VCaP (cell line): ENCODE measurements at regions not wholly inside any gene's neighbourhood (a gene's known extent, or its start where the extent isn't known, plus 50 kb on each side); places are given as distances from the start of the nearest gene placed in this dataset.

Experiments
- H3K27ac ChIP-seq: fragments of 450-650 bp; 2 replicates; pipeline ENCODE4 v1.5.1; 2017
- TF ChIP-seq, protein P1 (sequence below): fragments of 450-650 bp; conservative IDR thresholded peaks from 2 replicates; pipeline ENCODE4 v1.5.1; 2017; ENCODE audit warnings: mild to moderate bottlenecking, moderate library complexity

DNA sequence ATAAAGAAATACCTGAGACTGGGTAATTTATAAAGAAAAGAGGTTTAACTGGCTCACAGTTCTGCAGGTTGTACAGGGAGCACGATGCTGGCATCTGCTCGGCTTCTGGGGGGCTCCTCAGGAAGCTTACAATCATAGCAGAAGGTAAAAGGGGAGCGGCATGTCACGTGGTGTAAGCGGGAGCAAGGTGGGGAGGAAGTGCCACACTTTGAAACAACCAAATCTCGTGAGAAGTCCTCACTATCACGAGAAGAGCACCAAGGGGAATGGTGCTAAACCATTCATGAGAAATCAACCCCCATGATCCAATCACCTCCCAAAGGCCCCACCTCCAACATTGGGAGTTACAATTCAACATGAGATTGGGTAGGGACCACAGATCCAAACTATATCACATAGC lies 67.7 kb downstream of the AKR1B1 start:
- TF ChIP-seq, protein P1, sequence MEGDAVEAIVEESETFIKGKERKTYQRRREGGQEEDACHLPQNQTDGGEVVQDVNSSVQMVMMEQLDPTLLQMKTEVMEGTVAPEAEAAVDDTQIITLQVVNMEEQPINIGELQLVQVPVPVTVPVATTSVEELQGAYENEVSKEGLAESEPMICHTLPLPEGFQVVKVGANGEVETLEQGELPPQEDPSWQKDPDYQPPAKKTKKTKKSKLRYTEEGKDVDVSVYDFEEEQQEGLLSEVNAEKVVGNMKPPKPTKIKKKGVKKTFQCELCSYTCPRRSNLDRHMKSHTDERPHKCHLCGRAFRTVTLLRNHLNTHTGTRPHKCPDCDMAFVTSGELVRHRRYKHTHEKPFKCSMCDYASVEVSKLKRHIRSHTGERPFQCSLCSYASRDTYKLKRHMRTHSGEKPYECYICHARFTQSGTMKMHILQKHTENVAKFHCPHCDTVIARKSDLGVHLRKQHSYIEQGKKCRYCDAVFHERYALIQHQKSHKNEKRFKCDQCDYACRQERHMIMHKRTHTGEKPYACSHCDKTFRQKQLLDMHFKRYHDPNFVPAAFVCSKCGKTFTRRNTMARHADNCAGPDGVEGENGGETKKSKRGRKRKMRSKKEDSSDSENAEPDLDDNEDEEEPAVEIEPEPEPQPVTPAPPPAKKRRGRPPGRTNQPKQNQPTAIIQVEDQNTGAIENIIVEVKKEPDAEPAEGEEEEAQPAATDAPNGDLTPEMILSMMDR: no peak

DNA sequence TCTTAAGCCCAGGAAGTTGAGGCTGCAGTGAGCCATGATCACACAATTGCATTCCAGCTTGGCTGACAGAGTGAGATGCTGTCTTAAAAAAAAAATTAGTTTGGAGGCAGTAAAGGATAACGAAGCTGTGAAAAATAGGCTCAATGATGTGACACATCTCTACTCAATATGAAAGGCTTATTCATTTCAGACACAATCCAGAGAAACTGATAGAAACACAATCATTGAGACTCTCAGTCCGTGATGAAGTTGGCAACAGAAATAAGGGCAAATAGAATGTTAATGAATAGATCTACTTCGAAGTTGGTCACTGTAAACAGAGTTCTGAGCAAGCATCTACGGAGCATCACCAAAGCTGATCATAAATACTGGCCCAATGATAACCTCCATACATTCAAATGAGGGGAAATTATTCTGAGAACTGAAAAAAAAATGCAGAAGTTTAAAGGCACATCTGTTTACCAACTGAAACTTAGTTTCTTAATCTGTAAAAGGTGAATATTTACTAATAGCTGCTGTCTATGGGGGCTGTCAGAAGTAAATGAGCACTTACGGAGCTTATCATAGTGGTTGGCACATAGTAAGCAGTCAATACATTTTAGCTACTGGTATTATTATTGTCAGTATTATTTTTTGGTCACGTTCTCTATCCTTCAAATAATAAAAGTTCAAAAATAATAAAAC lies 70.4 kb downstream of the AKR1B1 start:
- TF ChIP-seq, protein P1: no peak

More for the DNA sequence above, 67.7 kb downstream of the AKR1B1 start:
- no peak overlapping the region for H3K27ac ChIP-seq

DNA sequence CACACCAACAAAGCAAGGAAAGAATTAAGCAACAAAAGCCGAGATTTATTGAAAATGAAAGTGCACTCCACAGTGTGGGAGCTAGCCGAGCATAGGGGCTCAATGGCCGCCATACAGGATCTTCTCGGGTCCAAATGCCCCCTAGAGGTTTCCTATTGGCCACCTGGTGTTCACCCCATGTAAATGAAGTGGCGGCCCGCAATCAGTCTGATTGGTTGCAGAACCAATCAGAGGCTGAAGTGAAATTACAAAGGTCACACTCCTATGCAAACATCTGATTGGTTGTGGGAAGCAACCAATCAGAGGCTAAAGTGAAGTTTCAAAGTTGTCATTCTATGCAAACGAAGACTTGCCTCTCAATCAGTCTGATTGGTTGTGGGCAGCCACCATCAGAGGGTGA lies 61.8 kb upstream of the SLC35B4 start:
- TF ChIP-seq, protein P1: no peak
- H3K27ac ChIP-seq: no peak overlapping the region

More for the DNA sequence above, 70.4 kb downstream of the AKR1B1 start:
- H3K27ac ChIP-seq: no peak overlapping the region

DNA sequence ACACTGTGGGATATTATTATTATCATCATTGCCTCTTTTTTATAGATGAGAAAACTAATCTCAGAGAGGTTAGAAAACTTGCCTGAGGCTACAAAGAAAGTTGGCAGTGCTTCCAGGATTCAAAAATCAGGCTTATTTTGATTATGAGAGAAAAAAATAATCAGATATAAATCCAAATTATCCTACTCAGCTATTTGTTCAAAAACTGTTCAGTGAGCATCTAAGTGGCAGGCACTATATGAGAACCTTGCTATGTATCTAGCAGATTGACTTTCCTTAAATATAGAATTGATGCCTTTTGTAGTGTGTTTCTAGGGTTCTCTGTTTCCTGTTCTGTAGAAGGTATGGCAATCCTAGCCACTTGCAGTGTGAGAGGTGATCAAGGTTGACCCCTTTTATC lies 60.0 kb upstream of the SLC35B4 start:
- TF ChIP-seq, protein P1: no peak
- H3K27ac ChIP-seq: no peak overlapping the region

DNA sequence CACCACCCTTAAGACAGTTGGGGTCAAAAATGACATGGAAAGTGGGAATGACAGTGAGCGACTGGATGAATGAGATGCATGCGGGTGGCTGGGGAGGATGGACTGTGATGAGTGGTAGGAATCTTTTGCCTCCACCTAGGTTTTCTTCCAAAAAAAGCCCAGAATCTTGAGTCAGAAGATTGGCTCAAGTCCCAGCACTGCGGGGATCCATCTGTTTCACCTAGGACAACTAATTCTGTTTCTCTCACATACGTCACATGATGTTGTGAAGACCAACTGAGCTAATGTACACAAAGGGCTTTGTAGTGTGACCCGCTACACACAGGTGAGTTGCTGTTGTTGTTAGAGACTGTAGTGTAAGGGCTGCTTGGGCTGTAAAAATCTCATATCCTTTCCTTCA lies 58.5 kb upstream of the SLC35B4 start:
- TF ChIP-seq, protein P1: no peak
- no peak overlapping the region for H3K27ac ChIP-seq

DNA sequence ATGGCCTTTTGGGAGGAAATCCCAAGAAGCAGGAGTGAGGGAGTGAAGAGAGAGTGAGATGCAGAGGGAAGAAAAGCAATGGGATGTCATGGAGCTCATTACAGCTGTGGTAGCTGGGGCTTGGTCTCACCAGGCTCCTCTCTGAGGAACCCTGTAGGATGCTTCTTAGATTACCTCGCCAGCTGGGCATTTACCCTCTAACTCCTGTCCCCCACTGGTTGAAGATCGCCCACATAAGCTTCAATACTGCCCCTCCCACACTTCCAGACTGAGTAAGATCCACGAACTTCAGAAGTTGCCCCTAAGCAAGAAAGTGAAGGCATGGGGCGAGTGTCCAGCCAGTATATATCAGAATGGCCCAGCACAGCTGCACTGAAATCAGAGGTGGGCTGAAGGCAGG lies 58.1 kb upstream of the SLC35B4 start:
- TF ChIP-seq, protein P1: no peak
- H3K27ac ChIP-seq: no peak overlapping the region

DNA sequence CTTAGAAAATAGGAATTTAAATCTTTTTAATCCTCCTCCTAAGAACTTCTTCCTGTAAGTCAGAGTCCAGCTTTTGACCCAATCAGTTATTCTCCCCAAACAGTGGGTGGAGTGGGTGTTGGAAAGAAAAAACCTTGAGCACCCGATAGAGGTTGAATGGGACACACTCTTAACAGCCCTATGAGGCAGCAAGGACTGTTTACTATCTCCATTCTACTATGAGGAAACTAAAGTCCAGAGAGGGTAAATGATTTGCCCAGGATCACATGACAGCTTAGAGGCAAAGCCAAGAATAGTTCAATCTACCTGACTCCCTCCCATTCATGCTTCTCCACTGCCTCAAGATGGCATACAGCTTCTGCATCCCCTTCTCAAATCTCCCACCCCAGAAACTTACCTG lies 57.6 kb upstream of the SLC35B4 start:
- TF ChIP-seq, protein P1: no peak
- H3K27ac ChIP-seq: no peak overlapping the region
